ENCODE measurements at regions not wholly inside any gene's neighbourhood (a gene's known extent, or its start where the extent isn't known, plus 50 kb on each side); places are given as distances from the start of the nearest gene placed in this dataset.

- TF ChIP-seq, protein P1, sequence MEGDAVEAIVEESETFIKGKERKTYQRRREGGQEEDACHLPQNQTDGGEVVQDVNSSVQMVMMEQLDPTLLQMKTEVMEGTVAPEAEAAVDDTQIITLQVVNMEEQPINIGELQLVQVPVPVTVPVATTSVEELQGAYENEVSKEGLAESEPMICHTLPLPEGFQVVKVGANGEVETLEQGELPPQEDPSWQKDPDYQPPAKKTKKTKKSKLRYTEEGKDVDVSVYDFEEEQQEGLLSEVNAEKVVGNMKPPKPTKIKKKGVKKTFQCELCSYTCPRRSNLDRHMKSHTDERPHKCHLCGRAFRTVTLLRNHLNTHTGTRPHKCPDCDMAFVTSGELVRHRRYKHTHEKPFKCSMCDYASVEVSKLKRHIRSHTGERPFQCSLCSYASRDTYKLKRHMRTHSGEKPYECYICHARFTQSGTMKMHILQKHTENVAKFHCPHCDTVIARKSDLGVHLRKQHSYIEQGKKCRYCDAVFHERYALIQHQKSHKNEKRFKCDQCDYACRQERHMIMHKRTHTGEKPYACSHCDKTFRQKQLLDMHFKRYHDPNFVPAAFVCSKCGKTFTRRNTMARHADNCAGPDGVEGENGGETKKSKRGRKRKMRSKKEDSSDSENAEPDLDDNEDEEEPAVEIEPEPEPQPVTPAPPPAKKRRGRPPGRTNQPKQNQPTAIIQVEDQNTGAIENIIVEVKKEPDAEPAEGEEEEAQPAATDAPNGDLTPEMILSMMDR (IDR thresholded peaks at IDR 0.05): no peak
- no peaks in the 10 kb centered on the region for H3K9me3 ChIP-seq
- ATAC-seq (no peak), DNase-seq (no peak), FAIRE-seq (no peak)
- H3K4me3 ChIP-seq: no peak overlapping the region
- H3K27me3 ChIP-seq: peaks cover 0 to 10% (median 4%) of the 10 kb centered on the region in 4 donors
- H3K36me3 ChIP-seq: no peaks in the 10 kb centered on the region
- no peaks in the 10 kb centered on the region for H3K4me1 ChIP-seq
- H3K27ac ChIP-seq: no peak overlapping the region
- intact Hi-C loops (cut with DNase I): no loop called here
- WGBS, 2 donors: 34 to 47% methylated on average over 2 of the region's 2 CpGs
Measured at GRCh38 chrX:11998944-11999343, 139.3 kb upstream of the FRMPD4 start.

DNA sequence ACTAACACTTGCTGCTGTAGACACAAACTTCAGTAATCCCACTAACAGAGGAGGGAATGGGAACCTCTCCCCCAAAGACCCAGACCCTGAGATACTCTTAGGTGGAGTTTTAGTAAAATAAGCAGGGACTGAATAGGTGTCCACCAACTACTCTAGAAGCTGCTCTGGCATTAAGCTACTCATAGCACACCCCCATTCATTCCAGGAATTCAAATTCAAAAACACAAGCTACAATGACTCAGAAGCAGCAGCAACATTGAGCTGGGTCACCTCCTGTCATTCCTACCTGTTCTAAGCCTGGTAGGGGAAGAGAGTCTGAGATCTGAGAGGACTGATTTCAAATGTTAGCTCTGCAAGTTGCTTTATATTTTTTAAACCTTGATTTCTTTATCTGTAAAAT, 135.4 kb upstream of the FRMPD4 start:
- FAIRE-seq (no peak), DNase-seq (no peak), ATAC-seq (no peak)
- Histone ChIP-seq H3K27ac (no peak overlapping the region), H3K4me1 (no peaks in the 10 kb centered on the region), H3K36me3 (no peaks in the 10 kb centered on the region), H3K27me3 (peaks cover 0 to 10% (median 0%) of the 10 kb centered on the region in 4 donors), H3K9me3 (no peaks in the 10 kb centered on the region), H3K4me3 (no peak overlapping the region)
- TF ChIP-seq, protein P1 (IDR thresholded peaks at IDR 0.05): no peak
- intact Hi-C loops (cut with DNase I): no loop called here

- 44 to 68% methylated on average over 2 of the region's 2 CpGs for WGBS, 2 donors
- DNase-seq (no peak), FAIRE-seq (no peak), ATAC-seq (no peak)
- Histone ChIP-seq H3K27me3 (no peaks in the 10 kb centered on the region), H3K4me3 (no peak overlapping the region), H3K36me3 (no peaks in the 10 kb centered on the region), H3K27ac (no peak overlapping the region), H3K9me3 (no peaks in the 10 kb centered on the region), H3K4me1 (no peaks in the 10 kb centered on the region)
- intact Hi-C loops (cut with DNase I): no loop called here
- TF ChIP-seq, protein P1 (IDR thresholded peaks at IDR 0.05): no peak
Measured at GRCh38 chrX:12007881-12008280, 130.4 kb upstream of the FRMPD4 start.

- 16 to 35% methylated on average over 1 of the region's 1 CpG for WGBS, 2 donors
- H3K9me3 ChIP-seq: no peaks in the 10 kb centered on the region
- FAIRE-seq: no peak
Measured at GRCh38 chrX:12010436-12010835, 127.8 kb upstream of the FRMPD4 start.

GRCh38 chrX:12011075-12011474, 127.2 kb upstream of the FRMPD4 start:
- H3K4me1 ChIP-seq: no peaks in the 10 kb centered on the region
- H3K4me3 ChIP-seq: no peak overlapping the region
- no peaks in the 10 kb centered on the region for H3K36me3 ChIP-seq
- H3K27ac ChIP-seq: no peak overlapping the region
- peaks cover 0 to 9% (median 0%) of the 10 kb centered on the region in 4 donors for H3K27me3 ChIP-seq
- no peak for ATAC-seq
- TF ChIP-seq, protein P1 (IDR thresholded peaks at IDR 0.05): no peak
- WGBS, 2 donors: 53 to 63% methylated on average over 2 of the region's 2 CpGs
- no peak for FAIRE-seq
- H3K9me3 ChIP-seq: no peaks in the 10 kb centered on the region
- no peak for DNase-seq
- intact Hi-C loops (cut with DNase I): no loop called here

More at GRCh38 chrX:12010436-12010835, 127.8 kb upstream of the FRMPD4 start:
- TF ChIP-seq, protein P1 (IDR thresholded peaks at IDR 0.05): no peak
- intact Hi-C loops (cut with DNase I): no loop called here
- H3K27ac ChIP-seq: no peak overlapping the region
- no peaks in the 10 kb centered on the region for H3K36me3 ChIP-seq
- no peak for DNase-seq
- no peak for ATAC-seq
- no peak overlapping the region for H3K4me3 ChIP-seq
- peaks cover 0 to 9% (median 0%) of the 10 kb centered on the region in 4 donors for H3K27me3 ChIP-seq
- no peaks in the 10 kb centered on the region for H3K4me1 ChIP-seq
